Astrocyte of the hippocampus (primary cell): ENCODE measurements at regions not wholly inside any gene's neighbourhood (a gene's known extent, or its start where the extent isn't known, plus 50 kb on each side); places are given as distances from the start of the nearest gene placed in this dataset.

Experiments
- DNase-seq: peaks from one replicate; pipeline ENCODE4 v3.0.0; 2011; ENCODE audit warnings: low read depth, low spot score

DNA sequence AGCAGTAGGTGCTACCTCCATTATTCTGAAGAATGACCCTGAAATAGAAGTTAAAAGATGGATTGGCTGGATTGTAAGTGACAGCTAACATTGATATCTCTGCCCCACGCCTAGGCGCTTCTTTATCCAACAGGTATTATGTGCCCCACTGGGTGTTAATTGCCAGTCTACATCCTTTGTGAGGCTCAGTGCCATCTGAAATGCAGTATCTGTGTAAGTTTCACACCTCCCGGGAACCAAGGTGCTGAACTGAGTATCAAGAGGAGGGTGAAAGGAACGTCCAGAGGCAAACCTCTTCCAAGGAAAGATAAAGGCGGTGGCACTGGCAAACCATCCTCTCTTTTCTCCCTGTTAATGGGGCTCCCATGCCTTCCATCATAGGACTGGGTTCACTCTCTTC, 181.1 kb upstream of the UBL3 start:
- DNase-seq: no peak

DNA sequence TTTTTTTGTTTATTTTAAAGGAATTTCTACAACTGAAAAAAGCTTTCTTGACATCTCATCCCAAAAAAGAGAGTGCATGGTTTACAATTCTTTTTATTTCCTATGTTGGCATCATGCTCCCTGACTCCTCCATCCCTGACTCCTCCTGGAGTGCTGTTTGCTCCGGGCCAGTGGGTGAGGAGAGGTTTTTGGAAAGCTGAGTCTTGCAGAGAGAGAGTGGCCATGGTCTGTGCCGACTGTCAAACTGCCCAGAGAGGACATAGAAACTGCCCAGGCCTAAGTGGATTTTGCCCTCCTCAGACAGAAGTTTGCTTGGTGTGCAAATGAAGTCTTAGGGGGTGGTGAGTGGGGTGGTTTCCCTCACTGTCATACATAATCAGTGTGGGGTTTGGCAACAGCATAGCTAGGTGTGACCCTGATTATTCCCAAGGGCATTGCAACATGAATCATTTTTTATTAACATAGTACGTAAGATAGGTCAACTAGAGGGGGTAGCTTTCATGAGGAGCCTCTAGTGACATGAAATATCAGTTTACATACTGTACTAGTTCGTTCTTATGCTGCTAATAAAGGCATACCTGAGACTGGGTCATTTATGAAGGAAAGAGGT, 179.8 kb upstream of the UBL3 start:
- no peak for DNase-seq

DNA sequence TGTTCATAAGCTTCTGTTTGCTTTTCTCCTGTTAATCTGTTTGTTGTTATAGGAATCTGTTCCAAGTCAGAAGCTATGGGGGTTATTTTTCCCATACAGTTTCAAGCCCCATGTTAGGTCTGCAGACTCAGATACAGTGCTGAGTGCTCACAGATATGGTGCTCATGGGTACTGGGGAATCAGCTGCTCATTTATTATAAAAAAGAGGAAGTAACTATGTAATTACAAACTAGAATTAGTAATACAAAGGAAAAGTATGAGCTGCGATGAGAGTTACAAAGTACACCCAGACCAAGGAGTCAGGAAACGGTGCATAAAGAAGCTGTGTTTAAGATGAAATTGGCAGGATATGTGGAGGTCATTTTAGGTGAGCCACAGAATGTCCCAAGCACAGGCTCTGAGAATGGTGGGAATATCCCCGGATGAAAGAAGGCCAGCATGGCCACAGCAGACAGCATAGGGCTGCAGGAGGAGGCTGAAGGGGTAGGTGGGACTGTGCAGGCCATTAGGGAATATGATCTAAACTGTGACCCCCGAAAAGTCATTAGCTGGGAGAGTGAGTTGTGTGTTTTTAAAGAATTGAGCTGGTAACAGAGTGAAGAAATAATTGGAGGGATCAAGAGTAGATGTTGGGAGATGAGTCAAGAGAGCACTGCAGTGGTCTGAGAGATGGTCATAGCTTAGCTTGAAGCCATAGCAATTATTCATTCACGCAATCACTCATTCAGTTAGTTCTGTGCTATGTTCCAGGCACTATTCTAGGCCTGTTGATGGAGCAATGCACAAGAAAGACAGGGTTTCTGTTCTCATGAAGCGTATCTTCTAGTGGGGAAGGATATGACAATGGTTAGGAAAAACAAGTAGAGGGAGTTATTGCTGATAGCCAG, 177.4 kb upstream of the UBL3 start:
- no peak for DNase-seq

DNA sequence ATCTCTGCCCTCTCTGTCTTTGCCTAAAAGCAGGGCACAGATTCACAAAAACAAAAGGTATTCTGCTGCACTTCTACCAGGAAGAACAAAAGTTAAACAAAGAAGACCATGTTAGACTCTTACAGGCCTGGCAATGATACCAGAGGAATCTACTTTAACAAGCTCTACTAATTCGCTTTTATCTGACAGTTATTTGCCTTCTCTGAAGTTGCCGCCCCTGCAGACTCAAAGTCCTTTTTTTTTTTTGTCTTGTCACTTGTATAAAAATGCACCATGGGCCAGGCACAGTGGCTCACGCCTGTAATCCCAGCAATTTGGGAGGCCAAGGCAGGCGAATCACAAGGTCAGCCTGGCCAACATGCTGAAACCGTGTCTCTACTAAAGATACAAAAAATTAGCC, 176.5 kb upstream of the UBL3 start:
- no peak for DNase-seq

DNA sequence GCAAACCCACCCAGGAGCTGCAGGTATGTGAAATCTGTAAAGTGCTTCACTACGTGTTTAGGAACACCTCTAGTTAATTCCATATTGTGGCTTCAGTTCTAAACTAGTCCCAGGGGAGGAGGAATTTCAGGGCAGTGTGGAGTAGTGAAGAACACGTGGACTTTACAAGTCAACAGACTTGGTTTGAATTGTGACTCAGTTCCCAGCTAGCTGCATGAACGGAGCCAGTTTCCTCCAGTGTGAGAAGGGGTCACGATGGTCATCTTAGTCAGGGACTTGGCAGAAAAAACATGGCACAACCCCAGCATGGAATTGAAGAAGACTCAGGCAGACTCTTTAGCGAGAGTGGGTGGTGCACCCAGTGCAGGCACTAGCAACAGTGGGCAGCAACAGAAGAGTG, 175.7 kb upstream of the UBL3 start:
- peak; percentile 34 for DNase-seq

DNA sequence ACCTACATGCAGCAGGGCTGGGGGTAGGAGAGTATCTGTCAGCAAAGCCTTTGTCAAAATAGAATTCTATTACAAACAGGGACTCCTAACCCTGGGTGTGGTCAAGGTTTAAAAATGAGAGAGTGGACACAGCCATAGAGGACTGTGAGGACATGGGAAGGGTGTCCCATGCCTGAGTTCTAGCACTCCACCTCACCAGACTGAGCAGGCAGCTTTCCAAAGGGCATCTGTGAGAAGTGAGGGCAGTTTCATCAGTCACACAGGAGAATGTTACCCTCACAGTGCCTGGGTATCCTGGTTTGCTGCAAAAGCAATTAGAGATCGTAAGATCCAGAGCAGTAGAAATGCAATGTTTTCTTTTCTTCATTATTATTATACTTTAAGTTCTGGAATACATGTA, 174.9 kb upstream of the UBL3 start:
- no peak for DNase-seq

DNA sequence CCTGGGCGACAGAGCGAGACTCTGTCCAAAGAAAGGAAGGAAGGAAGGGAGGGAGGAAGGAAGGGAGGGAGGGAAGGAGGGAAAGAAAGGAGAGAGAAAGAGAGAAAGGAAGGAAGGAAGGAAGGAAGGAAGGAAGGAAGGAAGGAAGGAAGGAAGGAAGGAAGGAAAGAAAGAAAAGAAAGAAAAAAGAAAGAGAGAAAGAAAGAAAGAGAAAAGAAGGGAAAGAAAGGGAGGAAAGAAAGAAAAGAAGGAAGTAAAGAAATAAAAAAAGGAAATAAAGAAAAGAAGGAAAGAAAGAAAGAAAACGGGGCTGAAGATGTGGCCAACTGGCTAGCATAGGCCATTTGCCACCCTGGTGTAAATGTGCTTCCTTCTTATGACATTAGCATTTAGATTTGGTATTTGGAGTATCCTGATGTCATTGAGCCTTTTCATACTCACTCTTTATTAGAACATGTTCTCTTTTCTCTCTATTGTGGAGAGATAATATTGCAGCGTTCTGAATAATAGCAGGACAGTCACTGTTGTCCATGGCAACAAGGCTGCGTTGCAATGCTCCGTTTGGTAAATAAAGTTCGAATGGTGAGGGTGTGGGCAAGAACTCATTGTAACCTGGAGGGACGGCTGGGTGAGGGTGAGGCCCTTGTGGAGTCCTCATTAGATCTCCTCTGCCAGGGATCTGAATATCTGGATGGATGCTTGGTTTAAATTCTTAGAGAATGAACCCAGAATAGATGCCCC, 173.9 kb upstream of the UBL3 start:
- no peak for DNase-seq

DNA sequence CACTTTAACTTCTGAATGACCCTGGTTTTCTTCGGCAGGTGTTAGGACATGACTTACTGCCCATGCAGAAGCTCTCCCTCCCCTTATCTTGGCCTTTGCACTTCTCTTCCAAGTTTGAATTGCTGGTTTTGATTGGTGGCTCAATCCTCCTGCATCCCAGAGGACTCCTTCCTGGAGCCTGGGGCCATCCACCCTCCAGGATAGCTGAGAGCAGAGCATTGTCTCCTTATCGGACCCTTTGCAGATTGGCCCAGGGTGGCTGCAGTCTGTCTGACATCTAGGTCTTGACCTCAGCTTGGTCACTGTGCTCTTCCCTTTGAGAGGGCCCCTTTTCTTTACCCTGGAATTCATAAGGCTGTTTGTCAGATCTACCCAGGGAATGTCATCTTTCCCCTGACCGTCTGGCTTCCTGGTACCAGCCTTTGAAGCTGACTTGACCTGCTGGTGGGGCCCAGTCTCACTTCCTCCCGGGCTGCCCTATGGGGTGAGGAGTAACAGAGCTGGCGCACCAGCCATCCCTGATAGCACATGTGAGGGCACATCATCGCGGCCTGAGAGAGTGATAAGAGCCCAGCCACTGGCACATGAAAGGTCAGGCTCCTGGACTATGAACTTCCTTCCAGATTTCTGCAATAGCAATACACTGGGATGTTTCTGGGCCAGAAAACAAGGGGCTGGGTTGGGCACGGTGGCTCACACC, 172.9 kb upstream of the UBL3 start:
- no peak for DNase-seq

DNA sequence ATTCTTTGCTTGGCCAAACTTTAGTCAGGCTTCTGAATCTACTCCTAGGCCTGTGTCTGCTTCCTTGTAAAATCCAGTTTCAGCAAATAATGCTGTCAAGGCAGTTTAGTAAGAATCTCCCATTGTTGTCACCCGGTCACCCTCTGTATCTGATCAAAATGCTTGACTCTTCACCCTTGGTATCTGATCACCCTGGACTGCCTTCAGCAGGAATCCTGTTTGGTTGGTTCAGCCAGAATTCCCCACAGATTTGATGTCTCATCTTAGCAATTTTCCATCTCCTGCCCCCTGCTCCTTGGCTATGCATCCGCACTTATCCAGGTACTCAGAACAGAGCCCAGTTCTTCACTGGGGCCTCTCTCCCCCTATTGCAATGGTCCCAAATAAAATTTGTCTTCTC, 172.4 kb upstream of the UBL3 start:
- no peak for DNase-seq

DNA sequence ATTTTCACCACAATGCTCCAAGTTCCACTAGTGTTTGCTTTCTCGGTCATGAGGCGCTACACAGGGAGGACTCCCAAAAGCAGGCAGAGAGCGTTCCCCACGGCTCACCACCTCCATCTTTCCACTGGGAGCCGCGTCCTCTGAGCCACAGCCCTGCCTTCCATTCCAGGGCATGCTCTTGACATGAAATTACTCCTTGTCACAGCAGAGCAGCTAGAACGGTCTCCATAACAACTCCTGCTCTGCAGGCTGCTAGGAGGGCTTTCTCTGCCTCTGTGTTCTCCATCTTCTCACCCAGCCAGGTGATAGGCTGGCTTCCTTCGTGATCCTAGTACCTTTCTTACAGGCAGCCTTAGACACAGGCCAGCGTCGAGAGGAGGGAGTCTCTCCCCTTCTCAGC, 171.8 kb upstream of the UBL3 start:
- no peak for DNase-seq

DNA sequence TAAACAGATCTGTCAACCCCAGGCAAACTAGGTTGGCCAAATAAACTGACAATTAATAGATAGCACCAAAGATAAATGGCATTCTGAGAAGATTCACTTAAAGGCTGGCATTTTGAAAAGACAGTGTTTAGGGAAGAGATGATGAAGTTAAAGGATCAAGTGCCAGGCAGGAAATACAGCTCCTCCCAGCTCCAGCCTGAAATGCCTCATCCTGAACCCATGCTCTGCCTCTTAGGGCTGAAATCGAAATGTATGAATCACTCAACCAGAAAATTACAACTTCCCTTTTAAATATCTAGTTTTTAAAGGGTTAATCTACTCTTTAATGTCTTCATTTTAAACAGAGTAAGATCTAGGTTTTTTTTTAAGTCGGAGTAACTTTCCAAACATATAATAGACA, 171.2 kb upstream of the UBL3 start:
- no peak for DNase-seq

DNA sequence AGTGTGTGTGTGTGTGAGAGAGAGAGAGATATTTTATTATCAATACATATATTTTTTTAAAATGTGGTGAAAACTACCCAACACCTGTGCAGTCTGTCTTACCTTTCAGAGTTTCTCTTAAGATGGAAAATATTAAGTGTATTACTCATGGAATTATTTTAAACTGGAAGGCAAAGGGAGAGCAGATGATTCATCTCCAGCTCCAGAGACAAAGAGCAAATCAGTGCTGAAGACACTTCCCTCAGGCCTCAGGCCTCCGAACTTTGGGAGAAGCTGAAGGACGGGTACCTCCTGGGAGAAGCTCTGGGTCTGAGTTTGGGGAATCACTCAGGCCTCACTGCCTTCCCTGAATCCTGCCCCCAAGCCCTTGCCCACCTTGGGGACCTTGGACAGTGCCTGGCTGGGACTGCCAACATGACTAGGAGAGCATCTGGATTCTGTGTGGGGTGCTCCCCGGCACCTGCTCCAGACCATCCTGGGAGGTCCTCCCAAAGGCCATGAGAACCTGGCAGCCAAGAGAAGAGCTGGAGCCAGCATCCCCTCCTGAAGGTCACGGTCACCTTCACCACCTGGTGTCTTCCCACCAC, 170.4 kb upstream of the UBL3 start:
- no peak for DNase-seq

DNA sequence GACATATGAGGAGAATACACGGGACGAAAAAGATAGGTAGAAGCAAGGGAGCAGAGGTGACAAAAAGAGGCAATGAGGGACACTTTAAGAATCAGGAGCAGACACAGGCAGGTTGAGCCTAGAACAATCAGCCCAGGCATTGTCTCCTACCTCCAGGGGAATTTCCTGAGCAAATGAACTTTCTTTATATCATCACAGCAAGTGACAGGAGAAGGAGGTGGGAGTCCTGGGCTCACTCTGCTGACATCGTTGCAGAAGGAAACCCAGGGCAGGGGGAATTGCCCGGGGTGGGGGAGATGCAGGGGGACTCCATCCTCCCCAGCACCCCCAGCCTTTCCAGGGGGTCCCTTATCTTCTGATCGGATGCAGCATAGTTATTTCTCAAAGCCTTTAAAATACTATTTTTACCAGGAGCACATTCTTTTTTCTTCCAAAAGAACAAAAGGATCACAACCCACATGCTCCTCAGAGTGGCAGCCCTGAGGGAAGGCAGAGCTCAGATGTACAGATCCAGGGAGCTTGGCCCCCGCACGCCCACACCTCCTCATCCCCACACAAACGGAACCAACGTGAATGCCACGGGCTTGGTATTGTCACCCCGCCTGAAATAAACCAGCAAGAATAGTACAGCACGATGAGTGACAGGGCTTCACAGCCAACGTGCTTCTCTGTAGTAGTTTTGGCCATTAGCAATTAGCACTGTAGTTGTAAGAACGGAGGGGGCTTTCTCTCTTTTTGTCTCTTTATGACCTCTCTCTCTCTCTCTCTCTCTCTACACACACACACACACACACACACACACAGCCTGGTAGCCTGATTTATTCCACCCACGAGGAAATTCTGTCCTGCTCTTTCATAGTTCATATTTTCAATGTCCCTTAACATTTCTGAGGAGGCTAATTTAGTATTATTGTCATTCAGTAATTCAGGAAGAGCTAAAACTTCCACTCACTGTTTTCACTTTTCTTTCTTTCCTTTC, 169.5 kb upstream of the UBL3 start:
- DNase-seq: no peak

DNA sequence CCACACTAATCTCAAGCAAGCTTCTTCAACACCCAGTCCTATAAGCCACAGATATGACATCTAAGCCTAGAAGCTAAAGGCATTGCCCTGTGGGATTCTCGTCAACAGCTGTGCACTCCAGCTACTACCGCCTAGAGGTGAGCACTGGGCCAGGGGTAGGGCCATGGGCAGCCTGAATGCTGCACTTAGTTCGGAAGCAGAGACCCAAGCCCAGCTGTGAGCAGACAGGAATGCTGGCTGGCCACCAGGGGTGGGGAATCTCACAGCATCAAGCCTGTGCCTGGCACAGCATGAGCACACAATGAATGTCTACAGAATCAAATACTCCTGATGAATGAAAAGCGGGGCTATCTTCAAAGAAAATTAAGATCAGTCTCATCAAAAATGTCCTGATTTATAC, 167.5 kb upstream of the UBL3 start:
- DNase-seq: no peak

DNA sequence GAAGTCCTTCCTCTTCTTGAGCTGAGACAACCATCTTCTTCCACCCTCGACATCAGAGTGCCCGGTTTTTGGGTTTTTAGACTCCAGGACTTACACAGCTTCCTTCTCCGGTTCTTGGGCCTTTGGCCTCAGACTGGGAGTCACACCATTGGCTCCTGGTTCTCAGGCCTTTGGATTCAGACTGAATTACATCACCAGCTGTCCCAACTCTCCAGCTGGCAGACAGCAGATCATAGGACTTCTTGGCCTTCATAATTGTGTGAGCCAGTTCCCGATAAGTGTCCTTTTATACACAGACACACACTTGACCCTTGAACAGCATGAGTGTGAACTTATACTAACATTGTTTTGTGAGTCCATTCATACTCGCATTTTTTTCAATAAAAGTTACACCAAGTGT, 166.0 kb upstream of the UBL3 start:
- DNase-seq: no peak

DNA sequence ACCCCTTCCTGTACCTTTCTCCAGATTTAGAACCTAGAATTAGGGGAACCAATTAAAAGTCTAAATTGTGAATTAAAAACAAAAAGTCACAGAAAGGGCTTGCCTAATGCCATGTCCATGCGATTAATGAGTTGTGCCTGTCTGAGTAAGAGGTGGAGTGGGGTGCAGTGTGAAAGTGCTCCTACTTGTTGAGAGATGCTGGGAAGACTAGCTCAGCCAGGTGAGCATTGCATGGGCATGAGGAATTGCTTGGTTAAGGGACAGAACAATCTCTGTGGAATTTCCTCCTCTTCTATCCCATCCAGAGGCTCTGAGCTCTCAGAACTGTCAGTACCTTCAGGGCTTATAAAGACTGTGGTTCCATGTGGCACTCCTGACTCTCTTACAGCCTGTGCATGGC, 159.0 kb upstream of the UBL3 start:
- DNase-seq: no peak

DNA sequence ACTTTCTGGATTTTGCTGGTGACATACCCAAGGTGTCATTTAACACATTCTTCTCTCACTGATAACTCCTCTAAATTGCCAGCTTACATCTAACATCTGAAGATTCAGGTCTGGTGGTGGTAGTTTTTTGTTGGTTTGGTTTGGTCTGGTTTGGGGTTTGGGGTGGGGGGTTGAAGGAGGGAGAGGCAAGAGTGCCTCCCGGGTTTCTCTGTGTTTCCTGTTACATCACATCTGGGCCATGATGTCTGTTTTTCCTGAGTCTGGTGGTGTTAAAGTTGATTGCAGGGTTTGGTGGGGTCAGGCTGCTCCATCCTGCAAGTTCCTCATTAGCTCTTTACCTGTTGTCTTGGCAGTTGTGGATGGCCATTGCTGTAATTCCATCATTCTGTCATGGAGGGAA, 155.8 kb upstream of the UBL3 start:
- no peak for DNase-seq

DNA sequence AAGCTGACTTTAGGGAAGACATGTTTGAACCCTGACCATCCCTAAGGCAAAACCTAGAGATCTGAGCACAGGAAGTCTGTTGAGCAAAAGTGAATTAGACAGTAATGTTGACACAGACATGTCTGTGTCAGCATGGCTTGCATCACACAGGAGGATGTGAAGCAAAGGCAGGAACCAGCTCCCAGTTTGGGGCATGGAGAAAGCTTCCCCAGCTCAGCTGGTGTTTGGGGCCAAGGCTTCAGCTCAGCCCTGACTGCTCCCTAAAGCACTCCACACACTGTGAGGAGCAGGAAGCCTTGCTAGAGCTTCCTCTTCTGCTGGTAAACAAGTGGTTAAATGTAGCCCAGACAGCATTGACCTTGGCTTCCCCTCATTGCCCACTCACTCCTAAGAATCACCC, 153.8 kb upstream of the UBL3 start:
- DNase-seq: no peak

DNA sequence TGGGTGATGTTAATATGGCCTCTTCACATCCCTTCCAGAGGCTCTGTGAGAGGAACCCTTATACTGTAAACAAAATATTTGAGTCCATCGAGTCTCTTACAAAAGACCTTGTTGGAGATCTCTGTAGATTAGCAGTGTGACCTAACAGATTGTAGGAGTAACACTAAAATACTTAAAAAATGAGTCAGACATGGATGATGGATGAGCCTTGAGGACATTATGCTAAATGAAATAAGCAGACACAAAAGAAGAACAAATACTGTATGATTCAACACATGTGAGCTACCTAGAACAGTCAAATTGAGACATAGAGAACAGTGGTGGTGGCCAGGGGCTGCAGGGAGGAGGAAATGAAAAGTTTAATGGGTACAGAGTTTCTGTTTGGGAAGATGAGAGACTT, 152.2 kb upstream of the UBL3 start:
- DNase-seq: peak; percentile 60

DNA sequence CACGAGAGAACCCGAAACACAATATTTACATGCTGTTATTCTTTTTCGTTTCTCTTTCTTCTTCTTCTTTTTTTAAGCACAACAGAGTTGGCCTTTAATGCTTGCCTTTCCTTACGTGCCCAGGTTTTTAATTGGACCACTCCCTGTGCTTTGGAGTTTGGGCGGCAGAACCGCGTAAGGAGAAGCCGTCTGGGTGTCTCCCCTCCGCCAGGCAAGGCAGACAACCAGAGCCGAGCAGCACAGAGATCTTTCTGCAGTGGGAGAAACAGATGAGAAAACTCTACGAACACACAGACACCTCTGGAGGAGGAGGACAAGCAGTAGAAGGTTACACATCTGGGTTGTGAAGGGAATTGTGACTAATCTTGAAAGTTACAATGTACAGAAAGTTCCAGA, 150.0 kb upstream of the UBL3 start:
- DNase-seq: no peak
